Naive B cell (primary cell): ENCODE measurements at regions not wholly inside any gene's neighbourhood (a gene's known extent, or its start where the extent isn't known, plus 50 kb on each side); places are given as distances from the start of the nearest gene placed in this dataset.
A peak's percentile ranks its signal among the peaks of the same experiment; 100 is the strongest.
"Not testable (repeated sequence)": the region's sequence is repeated elsewhere in the genome, so short reads cannot be mapped to it uniquely, and the experiment has no call there.

Experiments
- ATAC-seq, 2 donors: fragments of 150-1000 bp; cut with Tn5 transposase; 2 replicates each; pipeline ENCODE4 v1.10.0; 2021; ENCODE audit warnings: low read depth in 2 of 2, mild to moderate bottlenecking in 2 of 2, moderate library complexity in 2 of 2
- DNase-seq: peaks from one replicate; pipeline ENCODE4 v3.0.0; 2022
- H3K27ac Mint-ChIP-seq, 6 donors: one replicate each; pipeline ENCODE4 v1.8.0; 2020 to 2022; ENCODE audit warnings: mild to moderate bottlenecking in 6 of 6, mixed read lengths in 6 of 6, moderate library complexity in 5 of 6, inconsistent platforms in 2 of 6
- H3K27me3 Mint-ChIP-seq, 3 donors: one replicate each; pipeline ENCODE4 v1.8.0; 2021 to 2022; ENCODE audit warnings: mixed read lengths in 3 of 3, mild to moderate bottlenecking in 1 of 3
- H3K36me3 Mint-ChIP-seq, 2 donors: one replicate each; pipeline ENCODE4 v1.8.0; 2020 to 2022; ENCODE audit warnings: mixed read lengths in 2 of 2, inconsistent platforms in 1 of 2, mild to moderate bottlenecking in 1 of 2
- H3K4me1 Mint-ChIP-seq, 3 donors: one replicate each; pipeline ENCODE4 v1.8.0; 2020 to 2022; ENCODE audit warnings: mixed read lengths in 3 of 3, inconsistent platforms in 1 of 3, mild to moderate bottlenecking in 1 of 3, moderate library complexity in 1 of 3
- H3K4me3 Mint-ChIP-seq, 8 donors: one replicate each; pipeline ENCODE4 v1.8.0; 2020 to 2022; ENCODE audit warnings: mild to moderate bottlenecking in 8 of 8, mixed read lengths in 8 of 8, moderate library complexity in 8 of 8, inconsistent platforms in 2 of 8
- H3K9me3 Mint-ChIP-seq, 7 donors: one replicate each; pipeline ENCODE4 v1.8.0; 2020 to 2022; ENCODE audit warnings: mixed read lengths in 7 of 7, mild to moderate bottlenecking in 5 of 7, inconsistent platforms in 2 of 7, moderate library complexity in 1 of 7

DNA sequence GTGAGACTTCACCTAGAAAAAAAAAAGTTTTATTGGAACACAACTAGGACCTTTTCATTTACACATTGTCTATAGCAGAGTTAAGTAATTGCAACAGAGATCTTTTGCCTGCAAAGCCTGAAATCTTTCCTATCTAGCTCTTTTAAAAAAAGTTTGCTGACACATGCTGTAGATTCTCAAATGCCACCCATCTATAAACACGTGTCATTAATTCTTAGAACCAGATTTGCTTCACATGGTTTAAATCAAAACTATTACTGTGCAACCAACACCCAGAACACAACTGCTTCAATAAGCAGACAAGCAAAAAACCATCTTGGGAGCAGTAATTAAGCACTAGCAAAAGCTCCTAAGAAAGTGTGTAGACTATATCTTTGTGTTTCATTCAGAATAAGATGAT is 55.0 kb downstream of the OXSM start:
- no peak overlapping the region for H3K27ac Mint-ChIP-seq
- H3K36me3 Mint-ChIP-seq = no peaks in the 10 kb centered on the region
- ATAC-seq = no peak
- H3K4me1 Mint-ChIP-seq = no peaks in the 10 kb centered on the region
- no peaks in the 10 kb centered on the region for H3K9me3 Mint-ChIP-seq
- DNase-seq = no peak
- H3K27me3 Mint-ChIP-seq = no peaks in the 10 kb centered on the region
- no peak overlapping the region for H3K4me3 Mint-ChIP-seq

DNA sequence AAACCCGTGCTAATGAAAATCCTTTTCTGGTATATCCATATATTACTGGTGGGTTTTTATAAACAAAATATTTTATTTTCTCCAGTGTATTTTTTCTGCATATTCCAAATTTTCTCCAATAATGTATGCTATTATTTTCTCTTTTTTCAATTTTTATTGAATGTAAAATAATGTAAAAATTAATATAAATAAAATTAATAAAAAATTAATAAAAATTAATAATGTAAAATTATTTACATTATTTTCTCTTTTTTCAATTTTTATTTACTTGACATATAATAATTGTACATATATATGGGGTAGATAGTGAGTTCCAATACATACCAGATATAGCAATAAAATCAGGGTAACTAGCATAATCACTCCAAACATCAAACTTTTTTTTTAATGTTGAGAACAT is 56.4 kb downstream of the OXSM start:
- no peaks in the 10 kb centered on the region for H3K36me3 Mint-ChIP-seq
- no peak overlapping the region for H3K4me3 Mint-ChIP-seq
- ATAC-seq = no peak
- H3K9me3 Mint-ChIP-seq = peaks cover 0 to under 1% (median 0%) of the 10 kb centered on the region in 7 donors
- DNase-seq = no peak
- no peaks in the 10 kb centered on the region for H3K4me1 Mint-ChIP-seq
- no peaks in the 10 kb centered on the region for H3K27me3 Mint-ChIP-seq
- no peak overlapping the region for H3K27ac Mint-ChIP-seq

DNA sequence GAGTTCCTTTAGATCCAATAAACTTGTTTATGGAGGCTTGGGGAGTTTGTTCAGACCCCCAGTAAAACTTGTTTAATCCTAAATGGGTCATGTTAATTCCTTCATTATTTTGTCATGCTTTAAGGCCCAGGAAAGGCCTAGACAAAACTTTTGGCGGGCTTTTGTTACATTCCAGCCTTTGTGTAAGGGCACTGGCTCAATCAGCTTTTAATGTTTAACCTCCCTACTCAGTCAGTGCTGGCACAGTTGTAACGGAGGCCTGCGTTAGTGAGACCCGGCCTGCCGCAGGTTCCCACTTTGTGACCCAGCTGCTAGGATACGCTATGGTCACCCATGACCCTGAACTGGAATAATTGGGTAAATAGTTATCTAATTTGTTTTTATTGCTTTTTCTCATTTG is 59.2 kb downstream of the OXSM start:
- Mint-ChIP-seq H3K27me3 (no peaks in the 10 kb centered on the region), H3K4me3 (no peak overlapping the region)
- ATAC-seq = no peak

DNA sequence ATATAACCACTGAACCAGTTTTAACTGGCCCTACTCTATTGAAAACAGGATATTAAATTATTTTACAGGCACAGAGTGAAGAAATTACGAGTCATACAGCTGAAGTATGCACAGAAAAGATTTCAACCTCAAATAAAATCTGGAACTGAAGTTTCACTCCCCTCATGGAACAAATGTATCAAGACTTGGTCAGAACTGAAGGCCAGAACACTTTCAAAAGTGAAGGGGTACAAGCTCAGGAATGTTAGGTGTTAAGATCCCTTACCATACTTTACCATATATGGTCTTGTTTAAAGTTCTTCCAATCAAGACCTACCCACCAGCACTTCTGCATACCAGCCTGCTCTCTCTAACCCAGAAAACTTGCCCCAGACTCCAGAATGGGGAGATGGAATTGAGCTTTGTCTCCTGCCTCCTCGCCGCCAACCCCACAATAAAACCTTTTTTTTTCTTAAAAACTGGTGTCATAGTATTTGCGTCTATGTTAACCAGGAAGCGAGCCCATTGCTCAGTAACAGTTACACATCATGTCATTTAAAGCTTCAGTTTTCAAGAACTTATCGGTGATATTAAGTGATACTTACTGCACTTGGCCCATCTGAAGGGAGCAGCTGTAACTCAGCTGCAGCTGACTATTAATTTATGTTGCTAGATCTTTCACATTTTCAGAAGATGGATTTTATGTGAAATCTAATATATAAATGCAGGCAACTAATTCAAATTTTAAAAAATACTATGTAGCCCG is 59.9 kb downstream of the OXSM start:
- no peaks in the 10 kb centered on the region for H3K36me3 Mint-ChIP-seq
- no peak overlapping the region for H3K27ac Mint-ChIP-seq
- H3K9me3 Mint-ChIP-seq = peaks cover 0 to 7% (median 5%) of the 10 kb centered on the region in 7 donors
- H3K4me3 Mint-ChIP-seq = peak overlapping the region in 1 of 8 donors; percentile 59
- H3K4me1 Mint-ChIP-seq = no peaks in the 10 kb centered on the region
- no peak for DNase-seq
- H3K27me3 Mint-ChIP-seq = no peaks in the 10 kb centered on the region
- no peak for ATAC-seq

More for the DNA sequence above, 59.2 kb downstream of the OXSM start:
- Mint-ChIP-seq H3K27ac (no peak overlapping the region), H3K9me3 (peaks cover 0 to 7% (median 5%) of the 10 kb centered on the region in 7 donors), H3K4me1 (no peaks in the 10 kb centered on the region), H3K36me3 (no peaks in the 10 kb centered on the region)
- no peak for DNase-seq

DNA sequence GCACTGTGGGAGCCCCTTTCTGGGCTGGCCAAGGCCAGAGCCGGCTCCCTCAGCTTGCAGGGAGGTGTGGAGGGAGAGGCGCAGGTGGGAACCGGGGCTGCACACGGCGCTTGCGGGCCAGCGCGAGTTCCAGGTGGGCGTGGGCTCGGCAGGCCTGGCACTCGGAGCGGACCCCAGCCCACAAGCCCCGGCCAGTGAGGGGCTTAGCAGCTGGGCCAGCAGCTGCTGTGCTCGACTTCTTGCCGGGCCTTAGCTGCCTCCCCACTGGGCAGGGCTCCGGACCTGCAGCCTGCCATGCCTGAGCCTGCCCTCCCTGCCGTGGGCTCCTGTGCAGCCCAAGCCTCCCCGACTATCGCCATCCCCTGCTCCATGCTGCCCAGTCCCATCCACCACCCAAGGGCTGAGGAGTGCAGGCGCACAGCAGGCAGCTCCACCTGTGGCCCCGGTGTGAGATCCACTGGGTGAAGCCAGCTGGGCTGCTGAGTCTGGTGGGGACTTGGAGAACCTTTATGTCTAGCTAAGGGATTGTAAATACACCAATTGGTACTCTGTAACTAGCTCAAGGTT is 61.9 kb downstream of the OXSM start:
- not testable (repeated sequence) for H3K27ac Mint-ChIP-seq, H3K27me3 Mint-ChIP-seq, H3K36me3 Mint-ChIP-seq, H3K4me1 Mint-ChIP-seq, ATAC-seq, H3K4me3 Mint-ChIP-seq, H3K9me3 Mint-ChIP-seq, DNase-seq

DNA sequence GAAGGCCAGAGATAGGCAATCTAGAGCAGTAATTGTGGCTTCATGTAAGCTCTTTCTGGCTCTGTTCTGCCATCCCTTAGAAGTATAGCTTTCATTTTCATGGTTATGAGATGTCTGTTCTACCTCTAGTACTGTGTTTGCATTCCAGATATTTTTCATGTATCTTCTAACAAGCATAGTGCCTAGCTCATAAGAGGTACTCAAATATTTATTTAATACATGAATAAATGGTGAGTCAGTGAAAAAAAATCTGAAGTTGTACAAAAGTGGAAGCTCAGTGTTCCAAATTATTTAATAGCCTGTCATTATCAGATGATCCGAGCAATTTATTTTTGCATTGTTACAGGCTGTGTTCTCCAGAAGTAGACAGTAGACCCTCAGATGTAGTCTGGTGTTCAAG is 64.3 kb downstream of the OXSM start:
- no peak for ATAC-seq
- H3K9me3 Mint-ChIP-seq = peaks cover 0 to 7% (median 5%) of the 10 kb centered on the region in 7 donors
- no peaks in the 10 kb centered on the region for H3K27me3 Mint-ChIP-seq
- H3K27ac Mint-ChIP-seq = no peak overlapping the region
- H3K36me3 Mint-ChIP-seq = no peaks in the 10 kb centered on the region
- no peak overlapping the region for H3K4me3 Mint-ChIP-seq
- DNase-seq = no peak
- no peaks in the 10 kb centered on the region for H3K4me1 Mint-ChIP-seq

DNA sequence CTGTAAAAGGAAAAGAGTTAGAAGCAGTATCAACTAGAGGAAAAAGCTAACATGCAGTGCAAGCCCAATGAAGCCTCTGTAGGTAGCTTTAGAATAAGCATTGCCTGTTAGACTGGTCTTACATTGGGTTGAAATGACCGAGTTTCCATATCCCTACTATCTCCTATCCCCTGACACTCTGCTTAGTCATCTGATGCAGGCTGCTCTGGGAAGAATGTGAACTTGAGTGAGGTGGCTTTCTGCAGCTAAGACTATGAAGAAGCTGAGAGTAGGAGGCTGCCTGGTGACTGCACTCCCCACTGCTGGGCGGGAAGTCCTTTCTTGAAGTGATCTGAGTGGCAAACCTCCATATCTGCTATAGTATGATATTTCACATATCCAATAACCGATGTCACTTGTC is 64.7 kb downstream of the OXSM start:
- Mint-ChIP-seq H3K36me3 (no peaks in the 10 kb centered on the region), H3K4me3 (peak overlapping the region in 1 of 8 donors; percentile 17), H3K4me1 (no peaks in the 10 kb centered on the region), H3K9me3 (peaks cover 0 to 7% (median 5%) of the 10 kb centered on the region in 7 donors), H3K27ac (peak overlapping the region in 1 of 6 donors; percentile 92), H3K27me3 (no peaks in the 10 kb centered on the region)
- no peak for ATAC-seq
- DNase-seq = no peak

DNA sequence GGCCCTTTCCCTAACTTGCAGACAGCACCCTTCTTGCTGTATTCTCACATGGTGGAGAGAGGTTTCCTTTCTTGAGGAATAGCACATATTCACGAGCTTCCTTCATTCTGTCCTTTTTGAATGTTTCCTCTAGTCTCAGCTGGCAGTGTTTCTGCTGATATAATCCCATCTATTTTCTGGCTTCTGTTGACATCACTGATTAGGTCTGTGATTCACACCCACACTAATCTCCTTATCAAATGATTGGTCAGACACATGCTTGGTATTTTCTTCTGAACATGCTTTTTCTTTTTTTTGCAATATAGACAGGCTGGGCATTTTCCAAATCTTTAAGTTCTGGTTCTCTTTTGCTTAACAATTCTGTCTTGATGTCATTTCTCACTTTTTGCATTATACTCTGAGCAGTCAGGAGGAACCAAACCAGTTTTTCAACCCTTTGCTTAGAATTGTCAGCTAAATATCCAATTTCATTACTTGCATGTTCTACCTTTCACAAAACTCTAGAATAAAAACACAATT is 65.4 kb downstream of the OXSM start:
- Mint-ChIP-seq H3K4me1 (no peaks in the 10 kb centered on the region), H3K36me3 (peaks cover 0 to 2% of the 10 kb centered on the region in 2 donors), H3K27ac (peak overlapping the region in 1 of 6 donors; percentile 71), H3K9me3 (peaks cover 0 to 14% (median 9%) of the 10 kb centered on the region in 7 donors), H3K4me3 (no peak overlapping the region), H3K27me3 (no peaks in the 10 kb centered on the region)
- ATAC-seq (no peak), DNase-seq (no peak)

DNA sequence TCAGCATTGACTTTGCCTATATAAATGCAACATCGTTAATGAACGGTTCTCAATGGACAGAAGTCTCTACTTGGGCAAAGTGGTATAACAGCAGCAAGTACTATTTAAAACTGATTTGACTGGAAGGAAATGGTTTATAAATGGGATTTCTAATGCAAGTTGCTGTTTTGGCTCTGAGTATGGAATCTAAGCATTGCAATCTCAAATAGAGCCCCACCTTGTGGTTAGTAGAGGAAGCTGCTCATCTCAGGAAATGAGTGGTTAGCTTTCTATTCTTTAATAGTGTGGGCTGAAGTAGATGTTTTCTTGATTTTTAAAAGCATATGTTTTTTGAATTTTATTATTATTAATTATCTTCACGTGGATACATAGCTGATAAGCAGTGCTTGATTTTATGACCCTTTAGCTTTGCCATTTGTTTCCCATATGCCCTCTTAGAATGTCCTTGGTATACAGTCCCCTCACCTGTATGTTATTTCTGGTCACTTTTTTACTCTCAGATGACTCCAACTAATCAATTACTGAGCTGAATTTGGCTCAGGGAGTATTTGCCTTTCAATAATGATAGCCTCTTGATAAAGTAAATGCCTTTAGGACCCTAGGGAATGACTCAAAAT is 67.1 kb downstream of the OXSM start:
- H3K27me3 Mint-ChIP-seq = no peaks in the 10 kb centered on the region
- ATAC-seq = peak; percentile 64 to 74
- peaks cover 0 to 5% of the 10 kb centered on the region in 2 donors for H3K36me3 Mint-ChIP-seq

DNA sequence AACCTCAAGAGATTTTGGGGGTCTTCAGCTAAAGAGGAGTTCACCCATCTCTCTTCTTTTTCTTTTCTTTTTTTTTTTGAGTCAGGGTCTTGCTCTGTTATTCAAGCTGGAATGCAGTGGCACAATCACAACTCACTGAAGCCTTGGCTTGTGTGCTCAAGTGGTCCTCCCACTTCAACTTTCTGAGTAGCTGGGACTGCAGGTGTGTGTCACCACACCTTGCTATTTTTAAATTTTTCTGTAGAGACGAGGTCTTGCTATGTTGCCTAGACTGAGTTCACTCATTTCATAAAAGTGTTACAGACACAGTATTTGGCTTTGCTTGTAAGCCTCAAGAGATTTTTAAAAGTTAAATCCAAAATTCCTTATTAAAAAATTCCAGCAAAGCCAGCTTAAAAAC is 71.7 kb downstream of the OXSM start:
- H3K36me3 Mint-ChIP-seq = peaks cover 0 to 5% of the 10 kb centered on the region in 2 donors
- peaks cover 0 to 12% (median 7%) of the 10 kb centered on the region in 7 donors for H3K9me3 Mint-ChIP-seq
- no peak overlapping the region for H3K27ac Mint-ChIP-seq
- DNase-seq (no peak), ATAC-seq (no peak)
- H3K27me3 Mint-ChIP-seq = no peaks in the 10 kb centered on the region
- H3K4me1 Mint-ChIP-seq = no peaks in the 10 kb centered on the region
- no peak overlapping the region for H3K4me3 Mint-ChIP-seq

More for the DNA sequence above, 67.1 kb downstream of the OXSM start:
- Mint-ChIP-seq H3K27ac (peak overlapping the region in 1 of 6 donors; percentile 13), H3K4me1 (no peaks in the 10 kb centered on the region), H3K9me3 (peaks cover 0 to 18% (median 13%) of the 10 kb centered on the region in 7 donors), H3K4me3 (no peak overlapping the region)
- DNase-seq = peak; percentile 29

DNA sequence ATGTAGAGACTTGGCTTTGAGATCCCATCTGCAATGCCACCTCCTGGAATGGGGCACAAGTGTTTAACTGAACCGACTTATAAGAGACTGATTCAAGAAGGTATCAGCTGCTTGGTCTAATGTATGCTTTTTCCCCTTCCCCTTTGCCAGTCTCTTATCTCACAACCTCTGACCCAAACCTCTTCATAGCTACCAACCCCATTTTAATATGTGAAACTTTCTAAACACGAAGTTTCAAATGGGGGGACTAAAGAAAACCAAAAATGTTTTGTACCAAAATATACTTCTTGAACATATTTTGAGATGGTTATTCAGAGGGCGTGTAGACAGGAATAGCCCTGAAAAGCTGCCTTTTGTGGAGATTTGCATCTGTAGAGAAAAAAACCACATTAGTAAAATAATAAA is 73.1 kb downstream of the OXSM start:
- Mint-ChIP-seq H3K4me1 (no peaks in the 10 kb centered on the region), H3K27me3 (no peaks in the 10 kb centered on the region), H3K9me3 (peaks cover 0 to 12% (median 7%) of the 10 kb centered on the region in 7 donors), H3K27ac (no peak overlapping the region), H3K4me3 (no peak overlapping the region), H3K36me3 (peaks cover 0 to 5% of the 10 kb centered on the region in 2 donors)
- ATAC-seq (no peak), DNase-seq (no peak)

DNA sequence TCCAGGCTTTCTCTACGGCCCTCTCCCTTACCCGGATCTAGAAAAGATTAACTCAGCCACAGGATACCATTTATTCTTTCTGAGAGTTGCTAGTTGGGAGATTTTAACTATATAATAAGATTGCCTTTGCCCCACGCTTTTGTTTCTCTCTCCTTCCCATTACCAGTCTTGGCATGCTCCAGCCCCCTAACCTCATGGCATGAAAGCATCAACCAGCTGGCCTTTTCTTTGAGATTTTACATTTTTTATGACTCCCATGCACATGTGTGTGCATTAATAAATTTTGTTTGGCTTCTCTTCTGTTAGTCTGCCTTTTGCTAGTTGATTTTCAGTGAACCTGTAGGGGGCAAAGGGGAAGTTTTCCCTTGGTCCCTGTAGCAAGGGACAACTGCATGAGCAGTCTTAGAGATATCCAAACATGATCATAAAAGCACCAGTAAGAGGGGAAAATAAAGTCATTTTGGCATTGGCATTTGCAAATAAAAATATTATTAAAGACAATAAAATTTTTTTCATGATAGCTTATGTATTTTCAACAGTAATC is 73.6 kb downstream of the OXSM start:
- DNase-seq (no peak), ATAC-seq (no peak)
- Mint-ChIP-seq H3K9me3 (peaks cover 0 to 12% (median 7%) of the 10 kb centered on the region in 7 donors), H3K4me3 (no peak overlapping the region), H3K27ac (no peak overlapping the region), H3K4me1 (no peaks in the 10 kb centered on the region), H3K27me3 (no peaks in the 10 kb centered on the region), H3K36me3 (peaks cover 0 to 5% of the 10 kb centered on the region in 2 donors)

DNA sequence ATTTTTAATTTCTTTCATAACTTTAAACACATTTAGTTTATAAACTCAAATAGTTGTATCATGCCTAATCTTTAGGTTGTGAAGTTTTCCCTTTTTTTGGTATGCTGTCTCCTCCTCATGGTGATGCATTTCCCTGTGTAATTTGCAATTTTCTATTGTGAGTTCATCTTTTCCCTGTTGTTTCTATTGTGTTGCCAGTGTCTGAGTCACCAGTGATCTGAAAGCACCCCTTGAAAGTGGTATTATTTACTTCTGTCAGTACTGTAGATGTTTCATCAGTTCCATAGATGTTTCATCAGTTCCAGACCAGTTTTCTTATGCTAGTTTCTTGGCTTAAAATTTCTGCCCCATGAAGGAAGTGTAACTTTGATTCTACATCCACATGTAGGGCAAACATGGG is 80.6 kb downstream of the OXSM start:
- ATAC-seq (no peak), DNase-seq (no peak)
- no peaks in the 10 kb centered on the region for H3K4me1 Mint-ChIP-seq
- H3K27ac Mint-ChIP-seq = no peak overlapping the region
- no peak overlapping the region for H3K4me3 Mint-ChIP-seq
- peaks cover 0 to 28% (median 7%) of the 10 kb centered on the region in 7 donors for H3K9me3 Mint-ChIP-seq
- H3K36me3 Mint-ChIP-seq = peaks cover 5 to 12% of the 10 kb centered on the region in 2 donors
- H3K27me3 Mint-ChIP-seq = peaks cover 0 to 6% (median 0%) of the 10 kb centered on the region in 3 donors
